ENCODE measurements at regions not wholly inside any gene's neighbourhood (a gene's known extent, or its start where the extent isn't known, plus 50 kb on each side); places are given as distances from the start of the nearest gene placed in this dataset.

- no peak for TF ChIP-seq CTCF (IDR thresholded peaks at IDR 0.05; ENCODE audit: low read depth, low read length)
- in situ Hi-C loops (cut with HindIII; ENCODE audit: low sequenced_read_pairs): no loop called here
- H3K4me3 ChIP-seq (ENCODE audit: low read depth, low read length): no peak overlapping the region
- DNase-seq (ENCODE audit: low read depth, low spot score): no peak
Observed at GRCh38 chr4:108320061-108320460, 151.3 kb upstream of the LEF1 start.

DNA sequence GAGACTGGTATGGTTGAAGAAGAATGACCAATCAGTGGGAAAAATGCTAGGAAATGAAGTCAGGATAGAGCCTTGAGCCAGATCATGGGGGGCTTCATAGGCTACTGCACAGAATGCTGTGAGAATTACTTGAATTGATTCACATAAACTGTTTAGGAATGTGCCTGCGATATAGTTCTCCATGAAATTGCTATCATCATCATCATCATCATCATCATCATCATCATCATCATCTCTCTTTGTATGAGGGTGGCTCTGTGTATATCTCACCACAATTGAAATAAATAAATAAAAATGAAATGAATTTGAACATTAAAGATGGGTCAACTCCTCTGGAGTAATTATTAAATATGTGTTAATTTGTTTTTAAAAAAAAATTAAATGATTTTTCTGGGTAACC lies 148.6 kb upstream of the LEF1 start:
- TF ChIP-seq CTCF (IDR thresholded peaks at IDR 0.05; ENCODE audit: low read depth, low read length): no peak
- in situ Hi-C loops (cut with HindIII; ENCODE audit: low sequenced_read_pairs): no loop called here
- no peak overlapping the region for H3K4me3 ChIP-seq (ENCODE audit: low read depth, low read length)
- no peak for DNase-seq (ENCODE audit: low read depth, low spot score)

DNA sequence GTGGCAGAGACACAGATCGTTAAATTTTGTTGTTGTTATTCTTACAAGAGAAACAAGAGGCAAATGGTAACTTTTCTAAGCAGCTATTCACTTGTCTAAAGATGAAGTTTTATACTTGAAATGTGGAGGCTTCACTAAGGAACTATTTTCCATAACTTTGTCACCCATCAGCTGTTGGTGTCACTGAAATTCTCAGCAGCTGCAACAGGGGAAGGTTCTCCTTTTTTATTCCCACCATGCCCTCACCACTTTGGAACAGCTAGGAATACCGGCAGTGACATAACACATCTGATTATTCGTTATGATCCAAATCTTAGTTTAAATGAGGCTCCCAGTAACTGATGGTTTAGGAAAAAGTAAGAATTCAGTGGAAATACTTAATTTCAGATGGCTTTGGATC lies 147.0 kb upstream of the LEF1 start:
- DNase-seq (ENCODE audit: low read depth, low spot score): no peak
- H3K4me3 ChIP-seq (ENCODE audit: low read depth, low read length): no peak overlapping the region
- in situ Hi-C loops (cut with HindIII; ENCODE audit: low sequenced_read_pairs): no loop called here
- no peak for TF ChIP-seq CTCF (IDR thresholded peaks at IDR 0.05; ENCODE audit: low read depth, low read length)

DNA sequence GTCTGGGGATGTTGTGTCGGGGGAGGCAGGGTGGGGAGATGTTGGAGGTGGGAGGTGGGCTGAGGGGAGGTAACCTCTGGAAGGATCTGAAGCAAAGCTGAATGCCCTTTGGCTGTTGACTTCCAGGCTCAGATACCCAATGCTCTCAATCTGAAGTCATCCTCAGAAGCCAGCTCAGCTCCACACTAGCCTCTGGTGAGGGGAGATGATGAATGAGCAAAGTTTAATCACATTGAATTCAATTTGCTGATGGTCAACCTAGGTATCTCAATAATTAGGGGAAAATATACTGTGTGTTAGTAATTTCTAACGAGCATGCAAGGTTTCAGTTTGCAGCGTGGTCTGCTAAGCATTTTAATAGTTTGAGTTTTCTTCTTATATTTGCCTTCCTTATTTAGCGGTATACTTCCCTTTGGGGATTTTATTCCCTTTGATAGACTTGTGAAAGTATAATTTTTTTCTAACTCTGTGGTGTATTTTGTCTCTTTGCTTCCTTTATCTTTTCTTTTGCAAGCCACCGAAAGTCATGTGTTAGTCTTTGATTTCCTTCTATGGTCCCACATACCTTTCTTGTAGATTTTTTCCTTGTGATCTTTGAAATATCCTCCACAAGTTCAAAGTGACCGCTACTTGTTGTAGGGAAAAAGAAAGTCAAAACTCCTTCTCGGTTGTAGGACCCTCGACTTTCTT lies 146.3 kb upstream of the LEF1 start:
- in situ Hi-C loops (cut with HindIII; ENCODE audit: low sequenced_read_pairs): no loop called here
- DNase-seq (ENCODE audit: low read depth, low spot score): no peak
- no peak overlapping the region for H3K4me3 ChIP-seq (ENCODE audit: low read depth, low read length)
- no peak for TF ChIP-seq CTCF (IDR thresholded peaks at IDR 0.05; ENCODE audit: low read depth, low read length)

- H3K4me3 ChIP-seq (ENCODE audit: low read depth, low read length): no peak overlapping the region
- no peak for TF ChIP-seq CTCF (IDR thresholded peaks at IDR 0.05; ENCODE audit: low read depth, low read length)
- in situ Hi-C loops (cut with HindIII; ENCODE audit: low sequenced_read_pairs): no loop called here
- no peak for DNase-seq (ENCODE audit: low read depth, low spot score)
Observed at GRCh38 chr4:108313546-108314339, 145.0 kb upstream of the LEF1 start.

DNA sequence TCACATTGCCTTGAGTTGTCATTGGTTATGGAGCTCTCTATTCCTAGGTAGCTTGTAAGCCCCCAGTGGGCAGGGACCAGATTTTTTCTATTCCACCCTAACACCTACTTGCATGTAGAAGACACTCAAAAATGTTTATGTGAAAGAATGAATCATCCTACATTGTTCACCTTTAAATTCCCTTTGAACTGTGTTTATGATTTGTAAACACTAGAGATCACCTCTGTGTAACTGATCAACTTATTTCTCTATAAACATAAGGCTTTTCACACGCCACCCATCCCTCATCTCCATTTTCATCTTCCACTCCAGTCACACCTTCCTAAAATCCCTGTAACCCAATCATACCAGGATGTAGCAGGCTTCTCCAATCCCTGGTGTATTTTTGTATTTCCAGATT lies 142.6 kb upstream of the LEF1 start:
- no peak overlapping the region for H3K4me3 ChIP-seq (ENCODE audit: low read depth, low read length)
- in situ Hi-C loops (cut with HindIII; ENCODE audit: low sequenced_read_pairs): no loop called here
- no peak for TF ChIP-seq CTCF (IDR thresholded peaks at IDR 0.05; ENCODE audit: low read depth, low read length)
- DNase-seq (ENCODE audit: low read depth, low spot score): no peak
